GM18511 (cell line): ENCODE measurements at regions not wholly inside any gene's neighbourhood (a gene's known extent, or its start where the extent isn't known, plus 50 kb on each side); places are given as distances from the start of the nearest gene placed in this dataset.

ENCODE experiments used
- ATAC-seq: cut with Tn5 transposase; IDR thresholded peaks from one replicate; pipeline ENCODE4 v1.9.1; 2021; ENCODE audit warnings: mild to moderate bottlenecking, moderate library complexity; ENCODE audit not compliant: unreplicated experiment

GRCh38 chr10:4456279-4456678 lies 369.7 kb upstream of the AKR1E2 start:
- no peak for ATAC-seq

DNA sequence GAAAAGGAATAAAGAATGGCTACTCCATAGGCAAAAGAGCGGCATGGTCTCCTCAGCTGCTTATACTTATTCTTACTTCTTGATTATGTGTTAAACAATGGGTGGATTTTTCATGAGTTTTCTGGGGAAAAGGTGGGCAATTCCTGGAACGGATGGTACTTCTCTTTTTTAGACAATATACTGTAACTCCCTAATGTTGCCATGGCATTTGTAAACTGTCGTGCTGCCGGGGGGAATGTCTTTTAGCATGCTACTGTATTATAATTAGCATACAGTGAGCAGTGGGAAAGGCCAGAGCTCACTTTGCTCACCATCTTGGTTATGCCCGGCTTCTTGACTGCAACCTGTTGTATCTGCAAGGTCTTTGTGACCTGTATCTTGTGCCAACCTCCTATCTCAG lies 372.1 kb upstream of the AKR1E2 start:
- no peak for ATAC-seq

GRCh38 chr10:4453276-4453675 lies 372.7 kb upstream of the AKR1E2 start:
- ATAC-seq = no peak

DNA sequence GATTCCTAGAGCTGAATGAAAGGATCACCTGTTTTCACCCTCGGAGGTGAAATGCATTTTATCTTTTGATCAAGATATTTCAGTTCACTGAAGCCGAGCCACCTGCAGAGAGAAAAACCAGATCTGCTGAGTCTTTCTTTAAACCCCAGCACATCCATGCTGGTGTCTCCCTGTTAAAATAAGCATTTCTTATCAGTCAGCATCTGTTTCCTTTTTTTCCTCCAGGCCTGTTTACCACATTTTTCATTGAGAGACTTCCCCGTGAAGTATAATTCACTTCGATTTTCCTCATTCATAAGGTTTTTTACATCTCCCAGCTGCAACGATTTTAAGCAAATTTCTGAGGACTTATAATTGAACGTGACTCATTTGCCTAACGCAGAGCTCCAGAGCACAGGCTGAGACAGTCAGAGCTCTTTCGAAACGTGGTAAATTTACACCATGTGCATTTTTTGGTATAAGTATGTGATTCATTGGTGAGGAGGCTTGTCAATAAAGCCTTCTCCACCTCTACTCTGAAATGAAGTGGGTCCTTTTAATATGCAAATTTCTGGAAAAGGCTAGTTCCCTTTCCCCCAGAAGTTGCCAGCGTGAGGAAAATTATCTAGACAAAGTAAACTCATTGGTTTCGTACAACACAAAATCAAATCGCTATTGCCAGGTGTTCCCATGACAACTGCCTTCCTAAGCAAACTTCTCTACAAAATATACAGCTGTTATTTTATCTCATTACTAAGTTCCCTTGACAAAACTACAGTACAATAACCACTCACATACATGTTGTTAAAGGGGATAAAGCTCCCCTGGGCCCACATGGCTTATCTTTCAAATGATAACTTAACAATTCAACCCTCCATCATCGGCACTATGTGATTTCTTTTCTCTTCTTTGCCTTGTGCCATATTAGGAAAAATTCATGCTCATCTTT lies 374.8 kb upstream of the AKR1E2 start:
- no peak for ATAC-seq

DNA sequence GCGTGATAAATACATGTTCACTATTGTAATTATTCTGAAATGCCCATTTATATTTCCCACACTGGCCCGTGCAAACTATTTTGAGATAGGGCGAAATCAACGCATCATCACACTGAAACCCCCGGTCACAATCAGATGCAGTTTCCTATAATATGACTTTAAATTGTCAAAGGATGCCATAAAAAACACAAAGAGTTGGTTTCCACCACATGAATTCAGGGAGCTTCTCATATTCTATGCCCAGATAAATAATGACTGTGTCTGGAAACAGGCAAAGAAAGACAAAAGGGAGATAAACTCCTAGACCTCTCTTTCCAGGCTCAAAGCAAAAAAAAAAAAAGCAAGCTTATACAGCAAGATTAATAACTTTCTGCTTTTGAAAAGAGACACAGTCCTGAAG lies 375.8 kb upstream of the AKR1E2 start:
- ATAC-seq = no peak

DNA sequence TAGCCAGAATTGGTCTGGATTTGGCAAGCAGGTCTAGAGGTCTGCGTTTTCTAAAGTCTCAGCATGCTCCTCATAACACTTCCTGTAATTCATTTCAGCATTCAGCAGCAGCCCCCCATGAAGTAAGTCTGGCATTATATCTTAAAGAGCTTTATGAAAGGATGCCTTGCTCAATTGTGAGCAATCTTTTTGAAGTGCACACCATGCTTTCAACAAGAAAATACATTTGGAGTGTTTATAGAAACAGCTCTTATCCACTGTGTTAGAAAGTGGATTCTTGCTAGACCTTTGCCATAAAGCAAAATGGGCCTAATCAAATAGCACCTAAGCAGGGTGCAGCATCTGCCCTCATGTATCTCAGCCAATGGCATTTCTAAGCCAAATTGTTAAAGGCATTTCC lies 378.0 kb upstream of the AKR1E2 start:
- no peak for ATAC-seq

- ATAC-seq = no peak
Observed at GRCh38 chr10:4443419-4443818, 382.6 kb upstream of the AKR1E2 start.

DNA sequence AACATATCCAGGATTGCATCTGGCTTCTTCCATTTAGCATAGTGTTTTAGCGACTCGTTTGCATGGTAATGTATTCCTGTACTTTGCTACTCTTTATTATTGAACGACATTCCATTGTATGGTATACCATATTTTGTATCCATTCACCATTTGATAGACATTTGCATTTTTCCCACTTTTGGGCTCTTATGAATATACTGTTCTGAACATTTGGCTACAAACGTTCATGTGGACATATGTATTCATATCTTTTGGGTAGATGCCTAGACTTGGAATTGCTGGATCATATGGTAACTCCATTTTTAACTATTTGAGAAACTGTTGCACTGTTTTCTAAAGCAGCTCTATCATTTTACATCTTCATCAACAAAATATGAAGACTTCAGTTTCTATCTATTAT lies 383.7 kb upstream of the AKR1E2 start:
- no peak for ATAC-seq

DNA sequence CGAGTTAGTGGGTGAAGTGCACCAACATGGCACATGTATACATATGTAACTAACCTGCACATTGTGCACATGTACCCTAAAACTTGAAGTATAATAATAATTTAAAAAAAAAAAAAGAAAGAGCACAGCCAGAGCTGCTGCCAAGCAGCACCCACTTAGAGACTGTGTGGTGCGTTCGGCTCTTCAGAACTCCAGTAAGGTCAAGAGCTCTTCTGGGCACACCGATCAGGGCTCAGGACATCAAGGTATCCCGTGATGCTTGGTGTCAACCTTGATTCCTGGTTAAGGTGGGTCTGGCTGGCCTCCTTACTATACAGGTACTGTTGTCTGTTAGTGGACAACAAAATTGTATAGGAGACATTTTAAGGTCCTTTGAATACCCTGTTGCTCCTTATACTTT lies 385.7 kb upstream of the AKR1E2 start:
- ATAC-seq = no peak

GRCh38 chr10:4437791-4438190 lies 388.2 kb upstream of the AKR1E2 start:
- no peak for ATAC-seq

DNA sequence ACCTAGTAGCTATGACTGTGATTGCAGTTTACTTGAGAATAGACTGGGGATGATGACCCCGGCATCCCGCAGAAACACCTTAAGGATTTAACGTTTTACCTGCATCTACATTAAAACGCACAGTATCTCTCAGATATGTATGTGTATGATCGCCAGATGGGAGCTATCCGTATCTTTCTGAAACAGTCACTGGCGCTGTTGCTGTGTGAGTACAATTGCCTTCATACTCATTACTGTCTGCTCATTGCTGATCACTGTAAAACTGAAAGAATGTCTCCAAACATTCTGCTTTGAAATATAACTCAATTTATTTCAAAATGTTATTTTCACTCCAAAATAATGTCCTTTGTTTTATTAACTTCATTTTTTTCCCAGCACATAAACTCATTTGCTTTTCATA lies 388.9 kb upstream of the AKR1E2 start:
- no peak for ATAC-seq

DNA sequence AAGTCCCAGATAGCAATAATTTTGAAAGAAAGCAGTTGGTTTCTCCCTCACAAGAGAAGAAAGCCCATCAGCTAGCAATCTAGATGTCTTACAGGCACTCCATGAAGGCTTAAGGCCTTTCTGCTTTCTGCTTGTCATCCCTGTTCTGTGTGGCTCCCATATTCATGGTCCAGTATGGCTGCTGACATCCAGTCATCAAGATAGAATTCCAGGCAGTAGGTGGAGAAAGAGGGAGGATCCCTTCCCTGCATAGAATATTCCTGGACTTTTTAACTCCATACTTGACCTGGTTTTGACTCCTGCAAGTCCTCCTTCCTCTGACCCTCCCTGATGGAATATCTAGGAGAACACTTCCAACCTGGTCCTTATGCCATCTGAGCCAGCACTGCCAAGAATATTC lies 389.9 kb upstream of the AKR1E2 start:
- no peak for ATAC-seq

- ATAC-seq = no peak
Observed at GRCh38 chr10:4434516-4435071, 391.4 kb upstream of the AKR1E2 start.

- ATAC-seq = no peak
Observed at GRCh38 chr10:4434105-4434504, 391.9 kb upstream of the AKR1E2 start.

- no peak for ATAC-seq
Observed at GRCh38 chr10:4431114-4431863, 394.7 kb upstream of the AKR1E2 start.

DNA sequence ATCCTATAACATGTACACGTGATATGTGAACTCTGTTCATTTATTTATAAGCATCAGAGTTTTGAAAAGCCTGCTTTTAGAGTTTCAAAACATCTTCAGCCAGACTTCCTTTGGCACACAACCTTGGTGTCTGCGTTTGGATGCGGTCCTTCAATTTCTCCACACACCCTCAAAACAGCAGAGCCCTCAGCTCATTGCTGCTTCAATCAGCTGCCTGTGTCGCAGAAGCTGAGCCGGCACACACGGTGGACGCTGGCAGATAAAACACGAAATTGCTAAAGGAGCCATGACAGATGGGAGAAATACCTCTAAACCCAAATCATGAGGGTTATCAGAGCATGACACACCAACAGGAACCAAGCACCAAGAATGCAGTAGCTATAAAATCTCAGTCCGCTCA lies 396.4 kb upstream of the AKR1E2 start:
- no peak for ATAC-seq

DNA sequence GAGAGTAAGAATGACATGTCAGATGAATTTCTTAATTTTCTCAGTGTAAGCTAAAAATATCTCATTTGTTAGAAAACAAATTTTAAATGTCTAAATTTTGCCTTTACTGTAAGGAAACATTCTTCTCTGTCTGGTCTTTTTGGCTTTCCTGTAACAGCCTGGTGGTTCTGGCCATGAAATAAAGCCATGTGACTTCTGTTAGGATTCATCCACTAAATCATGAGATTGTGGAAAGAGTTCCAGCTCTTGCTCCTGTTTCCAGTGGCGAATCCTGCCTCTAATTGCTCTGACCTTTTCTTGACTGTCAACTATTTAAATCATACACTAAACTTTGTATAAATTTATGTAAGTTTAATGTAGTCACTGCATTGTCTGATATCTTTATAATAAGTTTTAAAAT lies 398.5 kb upstream of the AKR1E2 start:
- ATAC-seq = no peak

DNA sequence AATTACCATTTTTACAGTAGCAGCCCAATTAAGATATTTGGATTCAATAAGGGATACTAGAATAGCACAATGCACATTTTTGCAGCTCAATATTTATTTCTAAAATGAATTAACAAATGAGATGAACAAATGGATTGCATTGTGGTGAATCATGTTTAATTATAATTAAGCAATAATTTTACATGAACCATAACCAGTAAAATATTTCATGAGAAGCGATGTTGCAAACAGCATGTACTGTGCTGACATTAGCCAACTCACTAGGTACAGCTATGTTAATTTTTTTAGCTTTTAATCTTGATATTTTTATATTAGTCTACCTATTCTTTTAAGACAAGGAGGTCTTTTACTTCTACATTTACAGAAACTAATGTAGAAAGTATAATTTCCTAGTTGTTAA lies 399.1 kb upstream of the AKR1E2 start:
- no peak for ATAC-seq

GRCh38 chr10:4409319-4409718 lies 416.7 kb upstream of the AKR1E2 start:
- ATAC-seq = no peak

DNA sequence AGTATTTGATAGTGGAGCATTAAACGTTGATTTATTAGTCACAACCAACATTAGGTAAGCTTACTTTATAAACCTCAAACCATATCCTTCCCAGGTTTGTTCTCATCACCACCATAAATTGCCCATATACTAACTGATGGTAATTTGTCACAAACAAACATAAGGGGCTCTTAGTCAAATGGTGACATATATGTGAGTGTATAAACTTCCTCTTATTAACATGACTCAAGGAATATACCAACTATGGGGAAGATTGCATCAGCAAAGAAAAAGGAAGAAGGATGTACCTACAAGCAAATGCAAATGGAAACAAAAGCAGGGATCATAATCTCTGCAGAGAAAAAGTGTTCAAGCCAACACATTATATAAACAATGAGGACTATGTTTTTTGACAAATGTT lies 418.2 kb upstream of the AKR1E2 start:
- no peak for ATAC-seq

- ATAC-seq = no peak
Observed at GRCh38 chr10:4405828-4406227, 420.2 kb upstream of the AKR1E2 start.
